NCI-H446 (cell line): ENCODE measurements at regions not wholly inside any gene's neighbourhood (a gene's known extent, or its start where the extent isn't known, plus 50 kb on each side); places are given as distances from the start of the nearest gene placed in this dataset.

Source experiments
- DNase-seq, 2 experiments: peaks; one replicate each; lab custom pipeline; 2025; lab: John Stamatoyannopoulos, UW

GRCh38 chr7:46368871-46369270 lies 447.8 kb upstream of the IGFBP3 start:
- DNase-seq = no peak

GRCh38 chr7:46366526-46366925 lies 445.5 kb upstream of the IGFBP3 start:
- no peak for DNase-seq

GRCh38 chr7:46363688-46364087 lies 442.6 kb upstream of the IGFBP3 start:
- no peak for DNase-seq

GRCh38 chr7:46360811-46361210 lies 439.7 kb upstream of the IGFBP3 start:
- no peak for DNase-seq

- DNase-seq = no peak
These were observed 439.2 kb upstream of the IGFBP3 start for GRCh38 chr7:46360296-46360695.

- no peak for DNase-seq
These were observed 436.8 kb upstream of the IGFBP3 start for GRCh38 chr7:46357851-46358250.

GRCh38 chr7:46357290-46357689 lies 436.2 kb upstream of the IGFBP3 start:
- no peak for DNase-seq

- no peak for DNase-seq
These were observed 435.3 kb upstream of the IGFBP3 start for GRCh38 chr7:46356371-46356770.

- DNase-seq = no peak
These were observed 434.3 kb upstream of the IGFBP3 start for GRCh38 chr7:46355331-46355730.

GRCh38 chr7:46352004-46352954 lies 431.2 kb upstream of the IGFBP3 start:
- peak in 1 of 2 experiments; percentile 41 for DNase-seq

GRCh38 chr7:46349490-46349889 lies 428.4 kb upstream of the IGFBP3 start:
- DNase-seq = no peak

- no peak for DNase-seq
These were observed 423.5 kb upstream of the IGFBP3 start for GRCh38 chr7:46344533-46344932.

- DNase-seq = no peak
These were observed 422.7 kb upstream of the IGFBP3 start for GRCh38 chr7:46343802-46344201.

GRCh38 chr7:46322937-46323336 lies 401.9 kb upstream of the IGFBP3 start:
- no peak for DNase-seq

- no peak for DNase-seq
These were observed 400.6 kb upstream of the IGFBP3 start for GRCh38 chr7:46321556-46322205.

GRCh38 chr7:46320956-46321355 lies 399.9 kb upstream of the IGFBP3 start:
- no peak for DNase-seq

- no peak for DNase-seq
These were observed 398.8 kb upstream of the IGFBP3 start for GRCh38 chr7:46319841-46320240.

GRCh38 chr7:46318276-46318675 lies 397.2 kb upstream of the IGFBP3 start:
- no peak for DNase-seq

GRCh38 chr7:46317256-46317655 lies 396.2 kb upstream of the IGFBP3 start:
- no peak for DNase-seq

- DNase-seq = no peak
These were observed 394.8 kb upstream of the IGFBP3 start for GRCh38 chr7:46315891-46316290.

GRCh38 chr7:46301677-46302076 lies 380.6 kb upstream of the IGFBP3 start:
- no peak for DNase-seq

- DNase-seq = no peak
These were observed 376.4 kb upstream of the IGFBP3 start for GRCh38 chr7:46297515-46297914.

- no peak for DNase-seq
These were observed 375.5 kb upstream of the IGFBP3 start for GRCh38 chr7:46296526-46296925.
